Mesendoderm (in vitro differentiated cells): ENCODE measurements at regions not wholly inside any gene's neighbourhood (a gene's known extent, or its start where the extent isn't known, plus 50 kb on each side); places are given as distances from the start of the nearest gene placed in this dataset.
"Not testable (repeated sequence)": the region's sequence is repeated elsewhere in the genome, so short reads cannot be mapped to it uniquely, and the experiment has no call there.

Experiments
- DNase-seq: peaks from one replicate; pipeline ENCODE4 v3.0.0; 2013
- H2AK5ac ChIP-seq: 2 replicates; pipeline ENCODE4 v1.6.1; 2013; ENCODE audit warnings: low read length, inconsistent platforms
- H2BK120ac ChIP-seq: 2 replicates; pipeline ENCODE4 v1.6.1; 2013; ENCODE audit warnings: low read depth, mild to moderate bottlenecking, low read length, moderate library complexity, mixed read lengths
- H2BK15ac ChIP-seq: replicated peaks from 2 replicates; pipeline ENCODE4 v1.6.1; 2013; ENCODE audit warnings: low read depth, mild to moderate bottlenecking, moderate library complexity
- H2BK5ac ChIP-seq: 2 replicates; pipeline ENCODE4 v1.6.1; 2013; ENCODE audit warnings: low read length, inconsistent platforms
- H3K18ac ChIP-seq: 2 replicates; pipeline ENCODE4 v1.6.1; 2013; ENCODE audit warnings: mild to moderate bottlenecking, low read length, mixed read lengths
- H3K23ac ChIP-seq: one replicate; pipeline ENCODE4 v1.6.1; 2013; ENCODE audit warnings: low read length
- H3K27ac ChIP-seq: 2 replicates; pipeline ENCODE4 v1.5.1; 2013; ENCODE audit warnings: low read depth, mild to moderate bottlenecking, inconsistent platforms, low read length, moderate library complexity
- H3K27me3 ChIP-seq: 2 replicates; pipeline ENCODE4 v1.6.1; 2013; ENCODE audit warnings: low read length, control low read depth, mild to moderate bottlenecking, inconsistent platforms; ENCODE audit not compliant: insufficient read depth, poor library complexity
- H3K36me3 ChIP-seq: 2 replicates; pipeline ENCODE4 v1.6.1; 2013; ENCODE audit warnings: low read length, inconsistent platforms; ENCODE audit not compliant: control insufficient read depth, insufficient read depth
- H3K4ac ChIP-seq: one replicate; pipeline ENCODE4 v1.6.1; 2013; ENCODE audit warnings: low read depth, mild to moderate bottlenecking, low read length, moderate library complexity
- H3K4me1 ChIP-seq: 2 replicates; pipeline ENCODE4 v1.6.1; 2013; ENCODE audit warnings: low read depth, low read length, inconsistent platforms; ENCODE audit not compliant: control insufficient read depth
- H3K4me2 ChIP-seq: 2 replicates; pipeline ENCODE4 v1.6.1; 2013; ENCODE audit warnings: low read length
- H3K4me3 ChIP-seq: 2 replicates; pipeline ENCODE4 v1.5.1; 2013; ENCODE audit warnings: mild to moderate bottlenecking, low read length
- H3K56ac ChIP-seq: one replicate; pipeline ENCODE4 v1.6.1; 2013; ENCODE audit warnings: low read length
- H3K79me1 ChIP-seq: 2 replicates; pipeline ENCODE4 v1.6.1; 2013; ENCODE audit warnings: low read length, inconsistent platforms
- H3K79me2 ChIP-seq: 2 replicates; pipeline ENCODE4 v1.6.1; 2013; ENCODE audit warnings: mild to moderate bottlenecking, low read length; ENCODE audit not compliant: control insufficient read depth, insufficient read depth
- H3K9ac ChIP-seq: 2 replicates; pipeline ENCODE4 v1.6.1; 2013; ENCODE audit warnings: low read length, inconsistent platforms
- H4K5ac ChIP-seq: one replicate; pipeline ENCODE4 v1.6.1; 2013; ENCODE audit warnings: low read length
- H4K8ac ChIP-seq: one replicate; pipeline ENCODE4 v1.6.1; 2013; ENCODE audit warnings: low read depth, mild to moderate bottlenecking, control low read depth, low read length, moderate library complexity
- WGBS: extraction: QIAGEN DNeasy Blood & Tissue Kit; methylation state at CpG from one replicate; pipeline ENCODE4 v1.1.7; 2013; ENCODE audit warnings: low lambda C conversion rate, missing lambda C conversion rate; ENCODE audit not compliant: insufficient coverage; ENCODE audit errors: extremely low coverage; 5-methylcytosine and 5-hydroxymethylcytosine counted together

DNA sequence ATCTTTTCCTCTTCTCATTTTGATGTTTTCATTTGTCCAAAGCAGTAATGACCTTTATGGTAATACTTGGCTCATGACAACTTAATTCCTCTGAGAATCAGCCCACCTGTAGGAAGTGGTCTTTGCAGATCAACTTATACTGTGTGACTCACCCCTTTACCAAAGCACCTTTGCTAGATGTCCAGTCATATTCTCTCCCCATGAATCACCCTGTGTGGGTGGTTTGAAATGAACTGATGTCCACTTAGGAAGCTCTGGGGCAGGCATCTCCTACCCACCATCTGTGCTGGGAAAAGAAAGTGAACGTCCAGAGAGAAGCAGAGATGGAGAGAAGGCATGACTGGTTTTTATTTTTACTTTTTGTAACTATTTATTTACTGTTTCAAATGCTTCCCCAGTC, 410.3 kb downstream of the KIF20B start:
- H3K79me1 ChIP-seq: no peaks in the 10 kb centered on the region
- WGBS: no CpG with 5 or more reads among the region's 1 CpG
- no peaks in the 10 kb centered on the region for H3K79me2 ChIP-seq

GRCh38 chr10:90112681-90113080, 411.3 kb downstream of the KIF20B start:
- Histone ChIP-seq H4K8ac (no peak overlapping the region), H3K18ac (no peak overlapping the region), H4K5ac (no peak overlapping the region), H2BK120ac (no peak overlapping the region), H2BK15ac (no peak overlapping the region), H3K79me2 (no peaks in the 10 kb centered on the region), H3K27me3 (no peaks in the 10 kb centered on the region), H3K23ac (no peak overlapping the region), H3K4me3 (no peak overlapping the region), H3K4ac (no peak overlapping the region), H3K27ac (no peak overlapping the region), H2AK5ac (no peak overlapping the region), H3K4me2 (no peak overlapping the region), H3K4me1 (no peaks in the 10 kb centered on the region), H3K9ac (no peak overlapping the region), H3K56ac (no peak overlapping the region), H3K79me1 (no peaks in the 10 kb centered on the region), H2BK5ac (no peak overlapping the region), H3K36me3 (no peaks in the 10 kb centered on the region)
- no peak for DNase-seq
- WGBS: no CpG with 5 or more reads among the region's 1 CpG

More for the DNA sequence above, 410.3 kb downstream of the KIF20B start:
- Histone ChIP-seq H3K27ac (no peak overlapping the region), H3K4me2 (no peak overlapping the region), H2BK5ac (no peak overlapping the region), H2AK5ac (no peak overlapping the region), H4K5ac (no peak overlapping the region), H2BK120ac (no peak overlapping the region), H3K4me1 (no peaks in the 10 kb centered on the region), H3K56ac (no peak overlapping the region), H2BK15ac (no peak overlapping the region), H3K27me3 (no peaks in the 10 kb centered on the region), H4K8ac (no peak overlapping the region), H3K9ac (no peak overlapping the region), H3K18ac (no peak overlapping the region), H3K4me3 (no peak overlapping the region), H3K23ac (no peak overlapping the region), H3K4ac (no peak overlapping the region), H3K36me3 (no peaks in the 10 kb centered on the region)
- DNase-seq: no peak

- H3K27ac ChIP-seq, H4K5ac ChIP-seq, H3K4me2 ChIP-seq, H3K18ac ChIP-seq, H3K9ac ChIP-seq, H3K56ac ChIP-seq, DNase-seq, H3K79me2 ChIP-seq, H2BK15ac ChIP-seq, H4K8ac ChIP-seq, H2BK5ac ChIP-seq, H3K27me3 ChIP-seq, H3K36me3 ChIP-seq, H3K4me1 ChIP-seq, H2AK5ac ChIP-seq, H3K4me3 ChIP-seq, H3K79me1 ChIP-seq, H3K23ac ChIP-seq, H2BK120ac ChIP-seq, H3K4ac ChIP-seq: not testable (repeated sequence)
- no CpG with 5 or more reads among the region's 6 CpGs for WGBS
Measured at GRCh38 chr10:90118567-90118966, 417.2 kb downstream of the KIF20B start.

DNA sequence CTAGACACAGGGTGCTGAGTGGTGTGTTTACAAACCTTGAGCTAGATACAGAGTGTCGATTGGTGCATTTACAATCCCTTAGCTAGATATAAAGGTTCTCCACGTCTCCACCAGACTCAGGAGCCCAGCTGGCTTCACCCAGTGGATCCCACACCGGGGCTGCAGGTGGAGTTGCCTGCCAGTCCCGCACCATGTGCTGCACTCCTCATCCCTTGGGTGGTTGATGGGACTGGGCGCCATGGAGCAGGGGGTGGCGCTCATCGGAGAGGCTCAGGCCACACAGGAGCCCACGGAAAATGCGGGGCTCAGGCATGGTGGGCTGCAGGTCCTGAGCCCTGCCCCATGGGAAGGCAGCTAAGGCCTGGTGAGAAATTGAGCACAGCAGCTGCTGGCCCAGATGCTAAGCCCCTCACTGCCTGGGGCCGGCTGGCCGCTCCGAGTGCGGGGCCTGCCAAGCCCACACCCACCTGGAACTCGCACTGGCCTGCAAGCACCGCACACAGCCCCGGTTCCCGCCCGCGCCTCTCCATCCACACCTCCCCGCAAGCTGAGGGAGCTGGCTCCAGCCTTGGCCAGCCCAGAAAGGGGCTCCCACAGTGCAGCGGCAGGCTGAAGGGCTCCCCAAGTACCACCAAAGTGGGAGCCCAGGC, 418.4 kb downstream of the KIF20B start:
- not testable (repeated sequence) for H2BK5ac ChIP-seq, H3K27ac ChIP-seq, H3K79me1 ChIP-seq, DNase-seq, H3K4me2 ChIP-seq, H3K36me3 ChIP-seq, H2BK15ac ChIP-seq, H4K5ac ChIP-seq, H3K4me3 ChIP-seq, H3K9ac ChIP-seq, H3K4me1 ChIP-seq, H2AK5ac ChIP-seq, H3K23ac ChIP-seq, H3K56ac ChIP-seq, H4K8ac ChIP-seq, H2BK120ac ChIP-seq, H3K27me3 ChIP-seq, H3K79me2 ChIP-seq, H3K4ac ChIP-seq, H3K18ac ChIP-seq
- WGBS: no CpG with 5 or more reads among the region's 21 CpGs

GRCh38 chr10:90125456-90126255, 424.3 kb downstream of the KIF20B start:
- WGBS: no CpG with 5 or more reads among the region's 7 CpGs
- Histone ChIP-seq H3K36me3 (no peaks in the 10 kb centered on the region), H4K5ac (no peak overlapping the region), H3K79me2 (no peaks in the 10 kb centered on the region), H3K18ac (no peak overlapping the region), H2AK5ac (no peak overlapping the region), H3K4ac (no peak overlapping the region), H3K4me1 (no peaks in the 10 kb centered on the region), H3K4me2 (no peak overlapping the region), H3K27me3 (no peaks in the 10 kb centered on the region), H3K79me1 (no peaks in the 10 kb centered on the region), H2BK15ac (no peak overlapping the region), H4K8ac (no peak overlapping the region), H3K4me3 (no peak overlapping the region), H3K56ac (no peak overlapping the region), H3K9ac (no peak overlapping the region), H3K23ac (no peak overlapping the region), H2BK5ac (no peak overlapping the region), H3K27ac (no peak overlapping the region), H2BK120ac (no peak overlapping the region)
- DNase-seq: no peak
